Activated B cell treated with CpG ODN at 0.5 μM for 24 hours (primary cell): ENCODE measurements at regions not wholly inside any gene's neighbourhood (a gene's known extent, or its start where the extent isn't known, plus 50 kb on each side); places are given as distances from the start of the nearest gene placed in this dataset.

ENCODE experiments used
- ATAC-seq: fragments of 200-7000 bp; cut with Tn5 transposase; one replicate; pipeline ENCODE4 v1.10.0; 2021; ENCODE audit warnings: low read depth, mild to moderate bottlenecking, moderate library complexity
- CTCF ChIA-PET: fragments of 350-600 bp; sonication (Branson Sonifier 250); formaldehyde crosslinking; loops from one replicate; lab custom pipeline; 2021; ENCODE audit warnings: antibody characterized with exemption; lab: Charles Lee
- POLR2A ChIA-PET: fragments of 350-600 bp; sonication (Branson Sonifier 250); formaldehyde crosslinking; loops from one replicate; lab custom pipeline; 2021; ENCODE audit warnings: antibody characterized with exemption; lab: Charles Lee
- DNase-seq: peaks from one replicate; pipeline ENCODE4 v3.0.0; 2022
- H3K27ac Mint-ChIP-seq: one replicate; pipeline ENCODE4 v1.8.0; 2020; ENCODE audit warnings: mixed read lengths
- H3K27me3 Mint-ChIP-seq: one replicate; pipeline ENCODE4 v1.8.0; 2021; ENCODE audit warnings: mixed read lengths
- H3K36me3 Mint-ChIP-seq: one replicate; pipeline ENCODE4 v1.8.0; 2021; ENCODE audit warnings: low read depth, mixed read lengths
- H3K4me1 Mint-ChIP-seq: one replicate; pipeline ENCODE4 v1.8.0; 2021; ENCODE audit warnings: mixed read lengths
- H3K4me3 Mint-ChIP-seq: one replicate; pipeline ENCODE4 v1.8.0; 2020; ENCODE audit warnings: mild to moderate bottlenecking, mixed read lengths
- H3K9me3 Mint-ChIP-seq: one replicate; pipeline ENCODE4 v1.8.0; 2020; ENCODE audit warnings: mixed read lengths
- intact Hi-C: fragments of 100-400 bp; cut with micrococcal nuclease; formaldehyde crosslinking; loops from one replicate; pipeline ENCODE4 v1.15.1; 2024
- TF ChIP-seq, protein P1 (sequence below): fragments of 200-600 bp; IDR thresholded peaks from one replicate; pipeline ENCODE4 v1.8.0; 2022; ENCODE audit warnings: antibody characterized with exemption, mild to moderate bottlenecking

DNA sequence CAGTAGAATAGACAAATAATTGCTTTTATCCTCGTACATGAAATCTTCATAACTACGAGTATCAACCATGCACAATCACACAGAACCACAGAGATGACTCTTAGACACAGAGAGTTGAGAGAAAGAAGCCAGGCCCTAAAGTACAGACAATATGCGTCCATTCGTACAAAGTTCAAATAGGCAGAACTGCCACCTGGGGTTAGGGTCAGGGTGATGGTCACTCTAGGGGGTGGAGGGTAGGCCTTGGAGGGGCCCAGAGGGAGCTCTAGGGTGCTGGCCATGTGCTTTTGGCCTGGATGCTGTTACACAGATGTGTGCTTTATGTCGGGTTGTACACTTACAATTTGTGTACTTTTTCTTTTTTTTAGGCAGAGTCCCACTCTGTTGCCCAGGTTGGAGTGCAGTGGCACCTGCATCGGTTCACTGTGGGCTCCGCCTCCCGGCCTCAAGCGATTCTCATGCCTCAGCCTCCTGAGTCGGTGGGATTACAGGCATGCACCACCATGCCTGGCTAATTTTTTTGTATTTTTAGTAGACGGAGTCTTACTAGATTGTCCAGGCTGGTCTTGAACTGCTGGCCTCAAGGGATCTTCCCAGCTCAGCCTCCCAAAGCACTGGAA, 65.9 kb upstream of the KLF13 start:
- POLR2A ChIA-PET = interaction anchor here (0.7 to 13.6 kb wide), 3 partner anchors 32 to 96 kb away, joined by 6 to 406 read pairs (median 380); partner anchors contain the start of gene KLF13
- Mint-ChIP-seq H3K27ac (no peak overlapping the region), H3K4me1 (peaks cover 83% of the 10 kb centered on the region), H3K9me3 (peaks cover 2% of the 10 kb centered on the region), H3K36me3 (no peaks in the 10 kb centered on the region), H3K27me3 (no peaks in the 10 kb centered on the region), H3K4me3 (no peak overlapping the region)
- TF ChIP-seq, protein P1, sequence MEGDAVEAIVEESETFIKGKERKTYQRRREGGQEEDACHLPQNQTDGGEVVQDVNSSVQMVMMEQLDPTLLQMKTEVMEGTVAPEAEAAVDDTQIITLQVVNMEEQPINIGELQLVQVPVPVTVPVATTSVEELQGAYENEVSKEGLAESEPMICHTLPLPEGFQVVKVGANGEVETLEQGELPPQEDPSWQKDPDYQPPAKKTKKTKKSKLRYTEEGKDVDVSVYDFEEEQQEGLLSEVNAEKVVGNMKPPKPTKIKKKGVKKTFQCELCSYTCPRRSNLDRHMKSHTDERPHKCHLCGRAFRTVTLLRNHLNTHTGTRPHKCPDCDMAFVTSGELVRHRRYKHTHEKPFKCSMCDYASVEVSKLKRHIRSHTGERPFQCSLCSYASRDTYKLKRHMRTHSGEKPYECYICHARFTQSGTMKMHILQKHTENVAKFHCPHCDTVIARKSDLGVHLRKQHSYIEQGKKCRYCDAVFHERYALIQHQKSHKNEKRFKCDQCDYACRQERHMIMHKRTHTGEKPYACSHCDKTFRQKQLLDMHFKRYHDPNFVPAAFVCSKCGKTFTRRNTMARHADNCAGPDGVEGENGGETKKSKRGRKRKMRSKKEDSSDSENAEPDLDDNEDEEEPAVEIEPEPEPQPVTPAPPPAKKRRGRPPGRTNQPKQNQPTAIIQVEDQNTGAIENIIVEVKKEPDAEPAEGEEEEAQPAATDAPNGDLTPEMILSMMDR = no peak
- intact Hi-C loops = loop anchor here (5.0 to 10.0 kb wide), 2 partner anchors 104 to 212 kb away; no protein-coding TSS in a partner anchor
- CTCF ChIA-PET = no interaction called here
- DNase-seq = no peak
- no peak for ATAC-seq

DNA sequence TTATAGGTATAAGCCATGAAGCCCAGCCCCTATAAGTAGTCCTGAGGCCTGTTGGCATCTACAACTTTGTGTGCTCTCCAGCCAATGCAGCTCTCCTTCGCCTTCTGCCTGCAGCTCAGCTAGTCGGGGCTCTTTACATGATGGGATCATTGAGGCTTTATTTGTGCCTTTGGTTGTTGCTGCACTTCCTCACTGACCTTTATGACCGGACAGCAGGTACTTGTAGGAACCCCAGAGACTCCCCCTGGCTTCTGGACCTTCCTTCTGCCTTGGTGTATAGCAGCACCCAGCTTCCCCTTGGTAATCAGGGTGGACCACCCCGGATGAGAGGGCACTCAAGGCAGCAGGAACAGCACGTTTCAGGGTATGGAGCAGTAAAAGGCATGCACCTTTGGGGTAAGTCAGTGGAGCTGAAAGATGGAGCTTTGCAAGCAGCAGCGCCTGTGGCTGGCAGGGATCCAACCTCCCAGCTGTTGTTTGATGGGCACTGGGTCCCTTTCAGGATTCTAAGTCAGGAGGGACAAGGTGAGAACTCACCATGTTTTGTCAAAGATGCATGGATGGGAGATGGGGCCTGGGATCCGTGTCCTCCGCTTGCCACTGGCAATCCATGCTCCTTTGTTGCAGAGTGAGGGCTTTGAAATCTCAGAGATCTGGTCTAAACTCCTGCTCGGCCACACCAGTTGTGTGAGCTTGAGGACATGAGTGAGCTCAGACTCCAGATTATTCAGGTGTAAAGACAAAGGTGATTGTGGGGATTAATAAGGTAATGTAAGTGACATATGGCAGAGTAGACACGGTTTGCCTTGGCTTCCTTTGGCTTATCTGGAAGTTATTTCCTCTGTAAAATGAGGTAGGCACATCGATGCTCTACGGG, 65.1 kb upstream of the KLF13 start:
- Mint-ChIP-seq H3K36me3 (no peaks in the 10 kb centered on the region), H3K27me3 (no peaks in the 10 kb centered on the region), H3K4me1 (peaks cover 83% of the 10 kb centered on the region), H3K27ac (peak overlapping the region; percentile 53), H3K4me3 (no peak overlapping the region), H3K9me3 (peaks cover 2% of the 10 kb centered on the region)
- ChIA-PET CTCF (interaction anchor here (3.0 to 5.5 kb wide), 3 partner anchors 31 to 175 kb away, joined by 20 to 47 read pairs (median 39); partner anchors contain the start of gene KLF13), POLR2A (interaction anchor here (1.0 to 13.6 kb wide), 5 partner anchors 11 to 85 kb away, joined by 3 to 406 read pairs (median 173); partner anchors contain the start of gene KLF13)
- TF ChIP-seq, protein P1 = no peak
- no peak for DNase-seq
- no peak for ATAC-seq
- intact Hi-C loops = loop anchor here (5.0 to 10.0 kb wide), 2 partner anchors 103 to 211 kb away; no protein-coding TSS in a partner anchor

DNA sequence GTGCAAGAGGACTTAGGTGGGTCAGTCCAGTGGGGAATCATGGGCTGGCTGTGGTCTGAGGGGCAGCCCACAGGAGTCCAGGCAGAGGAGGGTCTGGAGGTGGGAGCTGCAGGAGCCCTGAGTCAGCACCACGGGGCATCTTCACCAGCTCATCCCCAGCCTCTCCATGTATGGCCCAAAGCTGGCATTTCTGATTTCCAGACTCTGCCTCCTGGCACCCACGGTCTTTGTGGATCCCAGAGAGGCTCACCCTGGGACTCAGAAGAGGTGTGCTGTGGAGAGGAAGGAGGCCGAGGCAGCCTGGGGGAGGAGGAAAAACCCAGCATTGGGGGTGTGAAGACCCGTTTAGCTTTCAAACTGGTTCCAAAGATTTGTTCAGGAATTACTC, 64.5 kb upstream of the KLF13 start:
- intact Hi-C loops = loop anchor here (5.0 to 10.0 kb wide), 2 partner anchors 103 to 210 kb away; no protein-coding TSS in a partner anchor
- H3K4me3 Mint-ChIP-seq = no peak overlapping the region

DNA sequence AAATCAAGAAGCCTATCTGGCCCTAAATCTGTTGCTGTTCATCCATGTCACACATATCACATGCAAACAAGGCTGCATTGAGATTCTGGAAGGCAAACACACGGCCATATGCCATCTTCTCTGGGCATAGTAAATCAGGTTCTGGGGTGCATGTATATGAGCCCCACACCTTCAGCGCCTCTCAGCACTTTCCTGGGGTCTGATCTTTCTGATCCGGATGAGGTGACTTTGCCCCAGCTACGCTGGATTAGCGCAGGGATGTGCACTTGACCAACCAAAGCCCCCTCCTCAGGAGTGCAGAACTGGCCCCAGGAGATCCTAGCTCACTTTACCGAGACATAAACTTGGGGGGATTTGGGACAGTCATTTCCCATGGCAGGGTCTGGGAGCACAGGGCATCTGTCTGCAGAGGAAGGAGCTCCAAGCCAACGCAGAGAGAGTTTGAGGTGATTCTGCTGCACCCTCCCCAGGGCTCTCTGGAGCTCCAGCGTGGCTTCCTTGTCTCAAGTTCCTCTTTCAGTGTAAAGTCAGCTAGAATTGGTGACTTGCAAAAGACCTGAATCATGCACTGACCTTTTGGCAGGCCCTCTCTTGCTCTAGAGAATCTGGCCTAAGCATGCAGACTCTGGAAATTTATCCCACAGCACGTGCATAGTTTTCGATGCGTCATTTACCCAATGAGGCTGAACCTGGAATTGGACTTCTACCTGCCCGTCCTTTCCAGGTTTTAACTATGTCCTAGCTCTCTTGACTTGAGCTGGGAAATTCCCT, 63.5 kb upstream of the KLF13 start:
- Mint-ChIP-seq H3K27me3 (no peaks in the 10 kb centered on the region), H3K36me3 (no peaks in the 10 kb centered on the region), H3K9me3 (no peaks in the 10 kb centered on the region), H3K27ac (peak overlapping the region; percentile 93), H3K4me3 (peak overlapping the region; percentile 44), H3K4me1 (peaks cover 89% of the 10 kb centered on the region)
- CTCF ChIA-PET = interaction anchor here (0.7 to 6.7 kb wide), 14 partner anchors 15 to 249 kb away, joined by 3 to 47 read pairs (median 6); partner anchors contain the start of gene KLF13
- TF ChIP-seq, protein P1 = no peak
- DNase-seq (peak; percentile 41), ATAC-seq (peak; percentile 50)
- POLR2A ChIA-PET = interaction anchor here (0.8 to 13.6 kb wide), 25 partner anchors 9 to 225 kb away, joined by 3 to 406 read pairs (median 10); partner anchors contain the start of gene KLF13
- intact Hi-C loops = loop anchor here (1.0 to 10.0 kb wide), 4 partner anchors 32 to 209 kb away; no protein-coding TSS in a partner anchor

More for the DNA sequence above, 64.5 kb upstream of the KLF13 start:
- TF ChIP-seq, protein P1 = no peak
- no peak for ATAC-seq
- Mint-ChIP-seq H3K36me3 (no peaks in the 10 kb centered on the region), H3K27me3 (no peaks in the 10 kb centered on the region), H3K4me1 (peaks cover 83% of the 10 kb centered on the region), H3K27ac (peak overlapping the region; percentile 93), H3K9me3 (peaks cover 2% of the 10 kb centered on the region)
- CTCF ChIA-PET = interaction anchor here (3.0 to 6.7 kb wide), 5 partner anchors 32 to 226 kb away, joined by 20 to 47 read pairs (median 39); partner anchors contain the start of gene KLF13
- peak; percentile 13 for DNase-seq
- POLR2A ChIA-PET = interaction anchor here (1.0 to 13.6 kb wide), 7 partner anchors 10 to 103 kb away, joined by 3 to 406 read pairs (median 19); partner anchors contain the start of gene KLF13
